ENCODE measurements at regions not wholly inside any gene's neighbourhood (a gene's known extent, or its start where the extent isn't known, plus 50 kb on each side); places are given as distances from the start of the nearest gene placed in this dataset.

GRCh38 chr2:56464613-56465012, 280.8 kb downstream of the CCDC85A start:
- no peak for DNase-seq (ENCODE audit: low spot score)
- H3K9me3 Mint-ChIP-seq (ENCODE audit: unreplicated experiment): no peaks in the 10 kb centered on the region
- H3K27ac Mint-ChIP-seq (ENCODE audit: unreplicated experiment): no peak overlapping the region
- H3K4me3 Mint-ChIP-seq (ENCODE audit: unreplicated experiment): no peak overlapping the region
- no peaks in the 10 kb centered on the region for H3K4me1 Mint-ChIP-seq (ENCODE audit: unreplicated experiment)
- H3K36me3 Mint-ChIP-seq (ENCODE audit: low read depth, unreplicated experiment): no peaks in the 10 kb centered on the region
- no peaks in the 10 kb centered on the region for H3K27me3 Mint-ChIP-seq (ENCODE audit: unreplicated experiment)
- no peak for TF ChIP-seq CTCF (IDR thresholded peaks at IDR 0.05; ENCODE audit: unreplicated experiment)

GRCh38 chr2:56465491-56465890, 281.7 kb downstream of the CCDC85A start:
- TF ChIP-seq CTCF (IDR thresholded peaks at IDR 0.05; ENCODE audit: unreplicated experiment): no peak
- H3K4me1 Mint-ChIP-seq (ENCODE audit: unreplicated experiment): no peaks in the 10 kb centered on the region
- no peaks in the 10 kb centered on the region for H3K36me3 Mint-ChIP-seq (ENCODE audit: low read depth, unreplicated experiment)
- no peaks in the 10 kb centered on the region for H3K9me3 Mint-ChIP-seq (ENCODE audit: unreplicated experiment)
- no peak overlapping the region for H3K27ac Mint-ChIP-seq (ENCODE audit: unreplicated experiment)
- DNase-seq (ENCODE audit: low spot score): no peak
- no peaks in the 10 kb centered on the region for H3K27me3 Mint-ChIP-seq (ENCODE audit: unreplicated experiment)
- H3K4me3 Mint-ChIP-seq (ENCODE audit: unreplicated experiment): no peak overlapping the region

GRCh38 chr2:56473524-56473923, 289.7 kb downstream of the CCDC85A start:
- Mint-ChIP-seq H3K27me3 (ENCODE audit: unreplicated experiment) (no peaks in the 10 kb centered on the region), H3K9me3 (ENCODE audit: unreplicated experiment) (no peaks in the 10 kb centered on the region), H3K27ac (ENCODE audit: unreplicated experiment) (no peak overlapping the region), H3K36me3 (ENCODE audit: low read depth, unreplicated experiment) (no peaks in the 10 kb centered on the region), H3K4me1 (ENCODE audit: unreplicated experiment) (no peaks in the 10 kb centered on the region), H3K4me3 (ENCODE audit: unreplicated experiment) (no peak overlapping the region)
- TF ChIP-seq CTCF (IDR thresholded peaks at IDR 0.05; ENCODE audit: unreplicated experiment): no peak
- DNase-seq (ENCODE audit: low spot score): no peak

GRCh38 chr2:56474412-56475158, 290.8 kb downstream of the CCDC85A start:
- no peak for DNase-seq (ENCODE audit: low spot score)
- H3K36me3 Mint-ChIP-seq (ENCODE audit: low read depth, unreplicated experiment): no peaks in the 10 kb centered on the region
- no peak overlapping the region for H3K27ac Mint-ChIP-seq (ENCODE audit: unreplicated experiment)
- H3K9me3 Mint-ChIP-seq (ENCODE audit: unreplicated experiment): no peaks in the 10 kb centered on the region
- H3K4me3 Mint-ChIP-seq (ENCODE audit: unreplicated experiment): no peak overlapping the region
- H3K27me3 Mint-ChIP-seq (ENCODE audit: unreplicated experiment): no peaks in the 10 kb centered on the region
- H3K4me1 Mint-ChIP-seq (ENCODE audit: unreplicated experiment): no peaks in the 10 kb centered on the region
- no peak for TF ChIP-seq CTCF (IDR thresholded peaks at IDR 0.05; ENCODE audit: unreplicated experiment)

GRCh38 chr2:56475191-56475590, 291.4 kb downstream of the CCDC85A start:
- no peak for TF ChIP-seq CTCF (IDR thresholded peaks at IDR 0.05; ENCODE audit: unreplicated experiment)
- H3K27me3 Mint-ChIP-seq (ENCODE audit: unreplicated experiment): no peaks in the 10 kb centered on the region
- DNase-seq (ENCODE audit: low spot score): no peak
- no peaks in the 10 kb centered on the region for H3K9me3 Mint-ChIP-seq (ENCODE audit: unreplicated experiment)
- no peak overlapping the region for H3K27ac Mint-ChIP-seq (ENCODE audit: unreplicated experiment)
- no peaks in the 10 kb centered on the region for H3K4me1 Mint-ChIP-seq (ENCODE audit: unreplicated experiment)
- no peak overlapping the region for H3K4me3 Mint-ChIP-seq (ENCODE audit: unreplicated experiment)
- no peaks in the 10 kb centered on the region for H3K36me3 Mint-ChIP-seq (ENCODE audit: low read depth, unreplicated experiment)
